HL-60 (cell line): ENCODE measurements at regions not wholly inside any gene's neighbourhood (a gene's known extent, or its start where the extent isn't known, plus 50 kb on each side); places are given as distances from the start of the nearest gene placed in this dataset.

Experiments used
- DNase-seq, 2 experiments: peaks; one replicate each; pipeline ENCODE4 v3.0.0-alpha.2; 2010 to 2020; ENCODE audit warnings: low read depth in 1 of 2, low spot score in 1 of 2
- H3K27ac ChIP-seq: fragments of 250-450 bp; sonication (Bioruptor Pico); replicated peaks from 2 replicates; pipeline ENCODE4 v1.5.1; 2020; ENCODE audit warnings: mild to moderate bottlenecking, moderate library complexity
- H3K27me3 ChIP-seq: fragments of 250-450 bp; sonication (Bioruptor Pico); 2 replicates; pipeline ENCODE4 v1.5.1; 2021; ENCODE audit warnings: mild to moderate bottlenecking, moderate library complexity; ENCODE audit not compliant: insufficient read depth, poor library complexity, severe bottlenecking
- H3K4me3 ChIP-seq: replicated peaks from 2 replicates; pipeline ENCODE4 v1.5.1; 2011; ENCODE audit warnings: mild to moderate bottlenecking, control low read depth, low read length; ENCODE audit not compliant: insufficient read depth
- CTCF ChIP-seq: IDR thresholded peaks from one replicate; pipeline ENCODE4 v1.5.1; 2011; ENCODE audit warnings: low read length, control low read depth, inconsistent platforms; ENCODE audit not compliant: insufficient read depth
- GABPA ChIP-seq: IDR thresholded peaks from 2 replicates; pipeline ENCODE4 v1.6.1; 2012; ENCODE audit warnings: low read depth
- POLR2AphosphoS5 ChIP-seq: IDR thresholded peaks from 2 replicates; pipeline ENCODE4 v1.6.1; 2012; ENCODE audit warnings: low read depth
- REST ChIP-seq: IDR thresholded peaks from 2 replicates; pipeline ENCODE4 v1.6.1; 2012; ENCODE audit warnings: low read depth; ENCODE audit not compliant: insufficient replicate concordance
- SPI1 ChIP-seq: IDR thresholded peaks from 2 replicates; pipeline ENCODE4 v1.6.1; 2012; ENCODE audit warnings: low read depth, mild to moderate bottlenecking, borderline replicate concordance

- no peak for TF ChIP-seq GABPA
- TF ChIP-seq REST = no peak
- TF ChIP-seq CTCF = no peak
- TF ChIP-seq POLR2AphosphoS5 = no peak
- no peak for TF ChIP-seq SPI1
- Histone ChIP-seq H3K27ac (no peak overlapping the region), H3K27me3 (no peaks in the 10 kb centered on the region), H3K4me3 (no peak overlapping the region)
- DNase-seq = no peak
Observed at GRCh38 chr9:7957803-7958202, 158.2 kb upstream of the DMAC1 start.

GRCh38 chr9:7947577-7947976 lies 148.0 kb upstream of the DMAC1 start:
- no peak for TF ChIP-seq SPI1
- TF ChIP-seq GABPA = no peak
- TF ChIP-seq REST = no peak
- no peak for TF ChIP-seq POLR2AphosphoS5
- no peak for TF ChIP-seq CTCF
- no peak for DNase-seq
- Histone ChIP-seq H3K4me3 (no peak overlapping the region), H3K27ac (no peak overlapping the region), H3K27me3 (no peaks in the 10 kb centered on the region)

- H3K27ac ChIP-seq = no peak overlapping the region
- H3K27me3 ChIP-seq = no peaks in the 10 kb centered on the region
- no peak overlapping the region for H3K4me3 ChIP-seq
- TF ChIP-seq REST = no peak
- TF ChIP-seq SPI1 = no peak
- no peak for TF ChIP-seq GABPA
- no peak for TF ChIP-seq POLR2AphosphoS5
- no peak for TF ChIP-seq CTCF
- DNase-seq = no peak
Observed at GRCh38 chr9:7946458-7946857, 146.9 kb upstream of the DMAC1 start.
